ENCODE measurements at regions not wholly inside any gene's neighbourhood (a gene's known extent, or its start where the extent isn't known, plus 50 kb on each side); places are given as distances from the start of the nearest gene placed in this dataset.

GRCh38 chr5:89447027-89447426 lies 564.0 kb upstream of the MEF2C start:
- Histone ChIP-seq H3K27ac (ENCODE audit: low read depth, low read length) (no peak overlapping the region), H3K9me2 (replicated peaks; ENCODE audit: insufficient read depth, low read length) (no peaks in the 10 kb centered on the region), H3K36me3 (ENCODE audit: low read length) (no peaks in the 10 kb centered on the region), H3K27me3 (ENCODE audit: low read length) (no peaks in the 10 kb centered on the region), H4K20me1 (ENCODE audit: low read depth, low read length) (no peaks in the 10 kb centered on the region), H3F3A (ENCODE audit: insufficient read depth) (no peaks in the 10 kb centered on the region), H3K79me2 (ENCODE audit: insufficient read depth, low read length) (no peaks in the 10 kb centered on the region), H3K9ac (ENCODE audit: low read length) (no peak overlapping the region), H3K4me2 (ENCODE audit: low read depth, low read length, poor library complexity, severe bottlenecking) (no peak overlapping the region), H3K9me3 (ENCODE audit: insufficient read depth, low read length) (no peaks in the 10 kb centered on the region), H2AFZ (ENCODE audit: low read depth, low read length, severe bottlenecking) (no peak overlapping the region), H3K4me3 (ENCODE audit: insufficient read depth, low read length, poor library complexity, severe bottlenecking) (no peak overlapping the region)
- TF ChIP-seq EZH2phosphoT487 (conservative IDR thresholded peaks at IDR 0.05; ENCODE audit: low read length) (no peak), CTCF (IDR thresholded peaks at IDR 0.05; ENCODE audit: insufficient read depth, low read length, poor library complexity, severe bottlenecking) (no peak)

- H3K9me2 ChIP-seq (replicated peaks; ENCODE audit: insufficient read depth, low read length), result no peaks in the 10 kb centered on the region
- H3K79me2 ChIP-seq (ENCODE audit: insufficient read depth, low read length), result no peaks in the 10 kb centered on the region
- H2AFZ ChIP-seq (ENCODE audit: low read depth, low read length, severe bottlenecking), result no peak overlapping the region
- no peak overlapping the region for H3K9ac ChIP-seq (ENCODE audit: low read length)
- no peaks in the 10 kb centered on the region for H3F3A ChIP-seq (ENCODE audit: insufficient read depth)
- H3K36me3 ChIP-seq (ENCODE audit: low read length), result no peaks in the 10 kb centered on the region
- H3K27ac ChIP-seq (ENCODE audit: low read depth, low read length), result no peak overlapping the region
- no peaks in the 10 kb centered on the region for H3K9me3 ChIP-seq (ENCODE audit: insufficient read depth, low read length)
- H4K20me1 ChIP-seq (ENCODE audit: low read depth, low read length), result no peaks in the 10 kb centered on the region
- H3K27me3 ChIP-seq (ENCODE audit: low read length), result no peaks in the 10 kb centered on the region
- H3K4me2 ChIP-seq (ENCODE audit: low read depth, low read length, poor library complexity, severe bottlenecking), result no peak overlapping the region
- TF ChIP-seq EZH2phosphoT487 (conservative IDR thresholded peaks at IDR 0.05; ENCODE audit: low read length) (no peak), CTCF (IDR thresholded peaks at IDR 0.05; ENCODE audit: insufficient read depth, low read length, poor library complexity, severe bottlenecking) (no peak)
- H3K4me3 ChIP-seq (ENCODE audit: insufficient read depth, low read length, poor library complexity, severe bottlenecking), result no peak overlapping the region
Measured at GRCh38 chr5:89445106-89445745, 562.2 kb upstream of the MEF2C start.

DNA sequence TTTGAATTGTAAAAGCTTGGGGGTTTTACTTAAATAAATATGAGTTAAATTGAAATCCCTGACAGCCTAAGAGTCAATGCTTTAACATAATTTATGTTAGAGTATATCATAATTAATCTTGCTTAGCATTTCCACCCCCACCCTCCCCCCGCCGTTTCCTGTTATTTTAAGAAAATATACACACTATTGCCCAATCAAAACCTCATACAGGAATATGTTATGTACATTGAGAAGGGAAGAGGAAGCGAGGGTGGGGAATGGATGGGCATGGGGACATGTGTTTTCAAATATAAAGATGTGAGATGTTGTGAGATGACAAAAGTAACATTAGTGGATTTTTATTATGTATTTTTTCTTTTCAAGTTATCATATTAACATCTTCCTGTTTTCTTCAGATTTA lies 561.1 kb upstream of the MEF2C start:
- no peak overlapping the region for H3K4me3 ChIP-seq (ENCODE audit: insufficient read depth, low read length, poor library complexity, severe bottlenecking)
- H3K9me2 ChIP-seq (replicated peaks; ENCODE audit: insufficient read depth, low read length), result no peaks in the 10 kb centered on the region
- no peak overlapping the region for H2AFZ ChIP-seq (ENCODE audit: low read depth, low read length, severe bottlenecking)
- no peaks in the 10 kb centered on the region for H3K9me3 ChIP-seq (ENCODE audit: insufficient read depth, low read length)
- no peaks in the 10 kb centered on the region for H3K27me3 ChIP-seq (ENCODE audit: low read length)
- H3F3A ChIP-seq (ENCODE audit: insufficient read depth), result no peaks in the 10 kb centered on the region
- H3K4me2 ChIP-seq (ENCODE audit: low read depth, low read length, poor library complexity, severe bottlenecking), result no peak overlapping the region
- H3K36me3 ChIP-seq (ENCODE audit: low read length), result no peaks in the 10 kb centered on the region
- H4K20me1 ChIP-seq (ENCODE audit: low read depth, low read length), result no peaks in the 10 kb centered on the region
- no peak overlapping the region for H3K27ac ChIP-seq (ENCODE audit: low read depth, low read length)
- TF ChIP-seq CTCF (IDR thresholded peaks at IDR 0.05; ENCODE audit: insufficient read depth, low read length, poor library complexity, severe bottlenecking), result no peak
- no peak for TF ChIP-seq EZH2phosphoT487 (conservative IDR thresholded peaks at IDR 0.05; ENCODE audit: low read length)
- H3K9ac ChIP-seq (ENCODE audit: low read length), result no peak overlapping the region
- H3K79me2 ChIP-seq (ENCODE audit: insufficient read depth, low read length), result no peaks in the 10 kb centered on the region

Measured in SU-DHL-6 (cell line).